HG02870 (cell line): ENCODE measurements at regions not wholly inside any gene's neighbourhood (a gene's known extent, or its start where the extent isn't known, plus 50 kb on each side); places are given as distances from the start of the nearest gene placed in this dataset.
"Not testable (repeated sequence)": the region's sequence is repeated elsewhere in the genome, so short reads cannot be mapped to it uniquely, and the experiment has no call there.

ENCODE experiments used
- ATAC-seq: cut with Tn5 transposase; IDR thresholded peaks from one replicate; pipeline ENCODE4 v1.9.1; 2021; ENCODE audit warnings: mild to moderate bottlenecking, moderate library complexity; ENCODE audit not compliant: unreplicated experiment

DNA sequence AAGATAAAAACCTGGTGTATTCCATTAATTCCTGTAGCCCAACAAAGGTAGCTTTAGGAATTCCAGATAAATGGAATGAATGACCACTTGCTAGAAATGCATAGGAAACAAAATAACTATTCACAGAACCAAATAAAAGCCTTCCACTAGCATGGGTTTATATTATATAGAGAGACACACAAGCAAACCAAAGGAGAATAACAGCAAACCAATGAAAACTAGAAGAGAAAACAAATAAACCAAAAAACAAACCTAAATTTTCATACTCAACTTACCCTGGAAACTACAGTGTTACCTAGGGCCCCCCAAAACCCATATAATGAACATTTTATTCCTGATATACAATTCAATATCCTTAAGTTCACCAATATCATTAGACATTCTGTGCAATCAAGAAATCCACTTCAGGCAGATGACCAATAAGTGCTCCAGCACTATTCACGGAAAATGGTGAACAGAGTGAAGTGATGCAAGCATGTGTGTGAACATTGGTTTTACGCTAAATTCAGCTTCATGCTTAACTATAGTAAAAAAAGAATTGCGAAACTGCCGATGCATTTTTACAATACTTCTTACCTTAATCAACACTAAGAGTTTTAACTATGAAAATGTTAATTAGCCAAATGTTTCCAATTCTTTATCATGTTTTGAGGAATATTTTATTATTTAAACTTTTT lies 1108.4 kb upstream of the TMEM132C start:
- no peak for ATAC-seq

DNA sequence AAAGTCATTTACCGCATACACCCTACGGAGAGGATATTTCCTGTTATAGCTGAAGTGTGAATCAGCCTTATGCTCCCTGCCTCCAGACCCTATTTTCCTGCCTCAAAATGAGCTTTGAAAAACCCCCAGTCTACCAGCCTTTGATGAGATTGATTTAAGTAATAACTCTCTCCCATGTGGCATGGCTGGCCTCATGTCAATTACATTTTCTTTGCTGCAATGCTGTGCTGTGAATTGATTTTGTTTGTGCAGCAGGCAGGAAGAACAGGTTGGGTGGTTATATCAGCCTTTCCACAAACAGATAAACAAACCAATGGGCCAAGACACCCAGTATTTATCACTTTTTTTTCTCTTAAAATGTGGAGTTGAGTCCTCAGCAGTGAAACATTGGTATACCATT lies 1105.5 kb upstream of the TMEM132C start:
- no peak for ATAC-seq

DNA sequence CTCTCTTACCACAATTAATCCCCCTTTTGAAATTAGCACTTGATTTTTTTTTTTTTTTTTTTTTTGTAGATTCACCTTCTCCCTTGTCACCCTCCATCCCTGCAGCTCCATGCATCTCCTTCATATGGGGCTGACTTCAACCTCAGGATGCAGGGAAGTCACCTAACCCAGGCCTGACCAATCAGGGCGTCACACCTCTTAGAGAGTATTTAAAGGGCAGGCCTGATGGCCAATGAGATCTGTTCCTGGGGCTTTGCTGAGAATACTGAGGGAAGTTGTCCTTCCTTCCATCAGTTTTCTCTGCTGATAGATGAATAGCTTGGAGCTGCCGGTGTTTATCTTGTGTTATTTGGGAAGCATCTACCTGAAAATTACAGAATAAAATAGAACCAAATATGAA lies 1104.7 kb upstream of the TMEM132C start:
- no peak for ATAC-seq

DNA sequence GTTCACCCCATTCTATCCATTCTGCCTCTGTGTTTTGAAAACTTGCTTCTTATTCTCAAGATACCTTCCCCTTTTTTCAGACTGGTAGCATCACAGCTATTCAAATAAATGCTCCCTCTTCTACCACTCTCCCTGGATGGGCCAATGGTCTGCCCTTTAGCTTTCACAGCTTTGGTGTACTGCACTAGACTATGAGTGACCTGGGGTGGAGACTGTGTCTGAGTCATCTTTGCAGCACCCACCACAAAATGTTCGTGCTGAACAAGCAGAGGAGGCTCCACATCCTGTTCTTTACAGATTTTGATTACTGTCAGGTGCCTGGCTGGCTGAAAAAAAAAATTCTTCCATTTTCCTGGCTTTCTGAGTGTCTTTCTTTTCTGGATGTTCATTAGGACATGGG lies 1104.1 kb upstream of the TMEM132C start:
- ATAC-seq, result peak; percentile 45

DNA sequence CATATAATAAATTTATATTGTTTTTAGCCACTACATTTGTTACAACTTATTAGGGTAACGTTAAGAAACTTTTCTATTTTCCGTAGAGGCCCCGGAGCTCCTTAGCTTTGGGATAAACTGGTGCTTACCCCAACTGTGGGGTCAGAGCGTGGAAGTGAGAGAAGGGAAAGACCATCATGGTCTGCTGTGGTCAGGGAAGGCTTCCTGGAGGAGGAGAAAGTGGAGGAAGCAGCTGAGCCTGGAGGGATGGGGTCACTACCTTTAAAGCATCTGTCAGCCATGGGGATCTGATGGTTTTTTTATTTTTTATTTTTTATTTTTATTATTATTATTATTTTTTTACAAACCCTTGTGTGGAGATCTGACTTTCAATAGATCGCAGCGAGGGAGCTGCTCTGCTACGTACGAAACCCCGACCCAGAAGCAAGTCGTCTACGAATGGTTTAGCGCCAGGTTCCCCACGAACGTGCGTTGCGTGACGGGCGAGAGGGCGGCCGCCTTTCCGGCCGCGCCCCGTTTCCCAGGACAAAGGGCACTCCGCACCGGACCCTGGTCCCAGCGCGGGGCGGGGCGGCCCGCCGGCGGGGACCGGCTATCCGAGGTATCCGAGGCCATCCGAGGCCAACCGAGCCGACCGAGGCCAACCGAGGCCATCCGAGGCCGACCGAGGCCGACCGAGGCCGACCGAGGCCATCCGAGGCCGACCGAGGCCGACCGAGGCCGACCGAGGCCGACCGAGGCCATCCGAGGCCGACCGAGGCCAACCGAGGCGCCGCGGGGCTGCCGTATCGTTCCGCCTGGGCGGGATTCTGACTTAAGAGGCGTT lies 1101.2 kb upstream of the TMEM132C start:
- ATAC-seq, result no peak

DNA sequence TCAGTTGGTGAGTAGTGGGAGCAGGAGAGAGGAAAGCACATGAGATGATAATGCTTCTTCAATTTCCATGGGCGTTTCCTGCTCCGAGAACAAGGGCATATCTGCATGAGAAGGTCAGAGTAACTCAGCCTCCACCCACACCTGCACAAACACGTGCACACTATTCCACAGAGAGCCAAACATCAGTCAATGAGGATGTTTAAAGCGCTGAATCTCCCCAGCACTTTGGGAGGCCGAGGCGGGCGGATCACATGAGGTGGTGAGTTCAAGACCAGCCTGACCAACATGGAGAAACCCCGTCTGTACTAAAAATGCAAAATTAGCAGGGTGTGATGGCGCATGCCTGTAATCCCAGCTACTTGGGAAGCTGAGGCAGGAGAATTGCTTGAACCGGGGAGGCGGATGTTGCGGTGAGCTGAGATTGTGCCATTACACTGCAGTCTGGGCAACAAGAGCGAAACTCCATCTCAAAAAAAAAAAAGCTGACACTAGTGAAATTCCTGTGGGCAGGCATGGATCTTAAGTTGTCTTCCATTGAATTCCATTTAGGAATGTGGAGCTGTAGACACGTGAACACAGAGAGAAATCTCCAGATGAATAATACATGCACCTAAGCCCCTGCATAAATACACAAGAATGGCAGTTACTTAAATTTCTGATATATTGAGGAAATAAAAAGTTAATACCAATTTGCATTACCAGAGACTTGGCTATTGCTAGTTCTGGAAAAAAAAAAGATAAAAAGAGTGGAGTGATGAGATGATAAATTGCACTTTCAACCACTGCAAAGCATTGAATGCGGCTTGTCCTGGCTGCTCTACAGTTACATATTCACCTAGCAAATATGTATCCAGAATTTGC lies 1097.4 kb upstream of the TMEM132C start:
- no peak for ATAC-seq

DNA sequence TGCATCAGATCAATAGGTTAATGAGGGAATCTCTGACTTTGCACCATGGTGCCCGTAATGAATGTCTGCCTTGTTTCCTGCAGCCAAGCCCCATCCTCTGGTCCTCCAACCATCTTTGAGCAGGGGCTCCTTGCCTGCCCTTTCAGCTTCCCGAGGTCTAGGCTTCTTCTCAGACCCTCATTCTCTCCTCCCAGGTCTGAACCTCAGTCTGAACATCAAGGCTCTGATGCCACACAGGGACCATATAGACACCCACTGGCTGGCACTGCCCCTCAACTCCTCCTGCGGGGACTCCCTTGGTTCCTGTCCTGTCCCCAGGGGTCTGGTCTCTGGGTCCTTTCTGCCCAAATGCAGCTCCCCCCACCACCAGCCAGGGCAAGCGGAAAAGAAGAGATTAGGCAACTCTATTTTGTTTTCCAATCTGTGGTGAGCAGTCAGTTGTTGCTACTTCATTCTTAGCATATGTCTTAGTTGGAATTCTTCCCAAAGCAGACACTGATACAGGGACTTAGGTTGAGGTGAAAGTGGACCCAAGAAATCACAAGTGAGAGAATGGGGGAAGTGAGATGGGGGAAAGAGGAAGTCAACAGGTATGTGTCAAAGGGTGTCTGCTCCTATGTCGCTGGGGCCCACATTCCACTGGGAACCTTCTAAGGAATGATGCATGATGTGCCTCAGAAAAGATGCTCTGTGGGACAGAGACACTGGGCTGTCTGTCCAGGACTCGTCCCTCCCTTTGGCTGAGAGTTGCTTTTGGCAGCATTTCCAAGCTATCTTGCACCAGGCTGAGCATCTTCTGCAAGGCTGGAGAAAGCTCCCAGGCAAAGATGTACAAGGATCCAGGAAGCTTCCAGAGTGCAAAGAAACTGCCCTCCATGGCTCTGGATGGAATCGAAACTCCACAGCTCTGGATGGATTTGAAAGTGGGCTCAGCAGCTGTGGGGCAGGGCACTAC lies 1096.5 kb upstream of the TMEM132C start:
- no peak for ATAC-seq

DNA sequence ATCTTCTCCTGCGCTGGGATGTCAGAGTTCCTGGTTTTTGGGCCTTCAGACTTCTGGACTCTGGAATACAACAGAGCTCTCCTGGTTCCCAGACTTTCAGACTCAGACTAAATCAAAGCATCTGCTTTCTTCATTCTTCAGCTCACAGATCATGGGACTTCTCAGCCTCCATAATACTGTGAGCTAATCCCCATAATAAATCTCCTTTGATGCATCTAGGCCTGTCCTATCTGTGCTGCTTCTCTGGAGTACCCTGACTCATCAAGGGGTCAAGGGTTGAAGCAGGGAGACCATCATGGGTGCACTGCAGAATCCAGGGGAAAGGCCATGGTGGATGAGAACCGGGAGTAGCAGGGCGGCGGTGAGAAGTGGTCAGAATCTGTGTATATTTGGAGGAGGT lies 1094.1 kb upstream of the TMEM132C start:
- no peak for ATAC-seq

DNA sequence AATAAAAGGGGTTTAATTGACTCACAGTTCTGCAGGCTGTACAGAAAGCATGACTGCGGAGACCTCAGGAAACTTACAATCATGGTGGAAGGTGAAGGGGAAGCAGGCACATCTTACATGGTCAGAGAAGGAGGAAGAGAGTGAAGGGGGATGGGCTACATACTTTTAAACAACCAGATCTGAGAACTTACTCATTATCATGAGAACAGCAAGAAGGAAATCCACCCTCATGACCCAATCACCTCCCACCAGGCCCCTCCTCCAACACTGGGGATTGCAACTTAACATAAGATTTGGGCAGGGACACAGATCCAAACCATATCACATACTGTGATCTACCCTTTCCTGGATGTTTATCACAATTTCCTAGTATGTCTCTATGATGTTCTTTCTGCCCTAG lies 1093.0 kb upstream of the TMEM132C start:
- ATAC-seq, result not testable (repeated sequence)

DNA sequence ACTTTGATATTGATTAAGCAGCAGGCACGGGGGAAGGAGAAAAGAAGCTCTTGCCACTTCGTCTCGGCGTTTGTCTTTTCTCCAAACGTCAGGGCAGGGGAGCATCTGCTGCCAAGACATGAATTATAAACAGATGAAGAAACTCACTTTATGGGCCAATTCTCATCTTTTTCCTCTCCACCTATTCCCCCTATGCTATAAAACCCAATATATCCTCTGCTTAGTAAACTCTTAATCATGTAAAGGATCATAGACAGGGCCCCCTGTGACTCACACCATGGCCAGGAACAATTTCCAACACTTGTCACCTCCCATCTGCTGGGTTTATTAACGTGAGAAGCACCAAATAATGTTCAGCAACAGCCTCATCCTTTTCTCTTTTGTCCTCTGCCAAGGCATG lies 1092.1 kb upstream of the TMEM132C start:
- ATAC-seq, result no peak

DNA sequence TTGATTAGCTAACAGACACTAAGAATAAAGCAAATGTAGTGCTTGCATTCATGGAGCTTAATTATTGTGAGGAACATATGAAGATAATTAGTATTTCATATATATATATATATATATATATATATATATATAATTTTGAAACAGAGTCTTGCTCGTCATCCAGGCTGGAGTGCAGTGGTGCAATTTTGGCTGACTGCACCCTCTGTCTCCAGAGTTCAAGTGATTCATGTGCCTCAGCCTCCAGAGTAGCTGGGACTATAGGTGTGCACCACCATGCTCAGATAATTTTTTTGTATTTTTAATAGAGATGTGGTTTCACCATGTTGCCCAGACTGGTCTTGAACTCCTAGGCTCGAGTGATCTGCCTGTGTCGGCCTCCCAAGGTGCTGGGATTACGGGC lies 1091.6 kb upstream of the TMEM132C start:
- ATAC-seq, result no peak

DNA sequence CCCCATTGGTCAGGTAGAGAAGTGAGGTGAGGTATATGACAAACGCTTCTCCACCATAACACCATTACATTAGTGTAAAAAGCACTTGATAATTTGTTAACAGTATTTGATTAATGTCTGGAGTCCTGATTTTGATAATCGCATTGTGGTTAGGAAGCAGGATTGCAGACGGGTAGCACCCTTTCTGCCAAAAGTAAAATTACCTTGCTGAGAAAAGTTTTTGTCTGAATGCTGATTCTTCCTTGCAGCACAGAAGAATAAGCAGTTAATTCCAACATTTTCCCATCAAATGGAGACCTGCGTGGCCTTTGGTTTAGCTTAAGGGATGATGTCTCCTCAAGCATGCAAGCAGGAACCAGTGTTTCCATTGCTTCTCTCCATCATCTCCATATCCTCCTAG lies 1090.2 kb upstream of the TMEM132C start:
- no peak for ATAC-seq

DNA sequence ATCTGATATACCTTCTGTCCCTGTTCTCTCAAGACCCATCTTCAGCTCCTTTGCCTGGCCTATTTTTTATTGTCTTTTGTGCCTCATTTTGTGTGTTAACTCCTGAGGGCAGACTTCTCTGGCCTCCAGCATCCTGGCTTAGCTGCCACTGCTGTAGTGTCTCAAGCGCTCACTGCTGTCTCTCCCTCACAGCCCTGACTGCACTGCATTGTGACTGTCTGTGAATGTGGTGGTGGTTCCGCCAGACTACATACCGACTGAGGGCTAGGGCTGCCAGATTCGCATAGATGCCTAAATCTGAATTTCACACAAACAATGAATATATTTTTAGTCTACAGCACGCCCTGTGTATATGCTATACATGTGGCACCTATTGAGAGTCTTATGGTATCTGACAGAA lies 1088.9 kb upstream of the TMEM132C start:
- ATAC-seq, result no peak

DNA sequence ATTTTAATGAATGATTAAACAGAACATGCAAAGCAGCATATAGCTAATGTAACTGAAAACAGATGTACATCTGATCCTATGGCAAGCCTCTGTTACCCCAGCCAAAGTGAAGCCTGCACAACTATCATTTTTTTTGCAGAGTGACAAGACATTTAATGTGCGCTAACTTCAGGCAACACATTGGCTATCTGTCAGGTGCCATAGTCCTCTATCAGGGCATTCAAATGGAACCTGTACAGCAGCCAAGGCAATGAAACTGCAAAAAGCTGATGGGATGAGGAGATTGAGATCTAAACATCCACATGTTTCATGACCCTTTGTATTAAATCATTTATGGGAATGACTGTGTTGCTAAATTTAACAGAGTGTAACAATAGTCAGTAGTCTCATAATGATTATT lies 1088.5 kb upstream of the TMEM132C start:
- ATAC-seq, result no peak

DNA sequence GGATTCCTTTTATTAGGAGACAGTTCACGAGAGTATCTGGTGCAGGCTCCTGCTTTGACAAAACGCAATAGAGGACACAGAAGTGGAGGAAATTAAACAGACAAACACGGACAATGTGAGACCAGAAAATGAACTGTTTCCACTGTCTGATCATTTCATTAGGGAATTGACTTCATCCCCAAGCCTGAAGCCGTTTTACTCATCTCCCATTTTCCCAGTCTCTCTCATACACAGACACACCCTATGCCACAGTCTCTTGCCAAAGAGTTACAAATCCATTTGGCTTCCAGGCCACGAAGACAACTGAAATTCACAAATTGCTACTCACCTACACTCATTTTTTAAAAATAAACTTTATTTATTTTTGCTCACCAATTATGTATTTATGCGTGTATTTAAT lies 1087.8 kb upstream of the TMEM132C start:
- ATAC-seq, result no peak

DNA sequence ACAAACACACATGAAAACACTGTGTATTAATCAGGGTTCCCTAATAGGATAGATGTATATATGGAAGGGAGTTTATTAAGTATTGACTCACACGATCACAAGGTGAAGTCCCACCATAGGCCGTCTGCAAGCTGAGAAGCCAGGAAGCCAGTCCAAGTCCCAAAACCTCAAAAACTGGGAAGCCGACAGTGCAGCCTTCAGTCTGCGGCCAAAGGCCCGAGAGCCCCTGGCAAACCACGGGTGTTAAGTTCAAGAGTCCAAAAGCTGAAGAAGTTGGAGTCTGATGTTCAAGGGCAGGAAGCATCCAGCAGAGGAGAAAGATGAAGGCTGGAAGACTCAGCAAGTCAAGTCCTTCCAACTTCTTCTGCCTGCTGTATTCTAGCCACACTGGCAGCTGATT lies 1085.0 kb upstream of the TMEM132C start:
- no peak for ATAC-seq

DNA sequence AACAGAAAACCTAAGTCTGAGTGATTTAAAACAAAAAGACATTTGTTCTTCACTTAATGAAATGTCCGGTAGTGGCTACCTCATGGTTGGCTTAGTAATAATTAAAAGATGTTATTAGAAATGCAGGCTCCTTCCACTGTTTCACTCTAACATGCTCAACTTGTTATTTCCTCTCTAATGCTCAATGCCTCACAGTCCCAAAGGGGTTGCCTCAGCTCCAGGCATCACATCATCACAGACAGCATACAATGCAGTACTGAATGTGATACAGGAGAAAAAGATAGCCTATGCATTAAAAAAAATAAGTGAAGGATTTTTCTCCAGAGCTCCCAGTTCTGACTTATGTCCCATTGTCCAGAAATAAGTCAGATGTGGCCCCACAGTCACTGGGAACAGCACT lies 1077.0 kb upstream of the TMEM132C start:
- ATAC-seq, result no peak

DNA sequence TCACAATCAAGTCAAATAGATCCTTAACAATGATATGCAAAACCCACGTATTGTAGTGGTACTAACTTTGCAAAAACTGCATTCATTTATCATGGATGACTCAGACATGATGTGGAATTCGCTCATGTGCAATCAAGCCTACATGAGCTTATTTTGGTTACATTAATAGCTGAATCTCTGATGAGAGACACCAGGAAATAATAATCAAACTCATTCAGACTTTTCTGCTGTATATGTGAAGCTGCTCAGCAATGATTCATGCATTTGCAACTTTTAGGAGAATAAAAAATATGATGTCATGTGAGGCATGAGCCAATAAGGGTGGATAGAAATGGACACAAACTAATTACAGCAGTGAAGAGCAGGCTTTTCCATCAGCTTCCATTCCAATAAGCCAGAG lies 1075.8 kb upstream of the TMEM132C start:
- no peak for ATAC-seq

DNA sequence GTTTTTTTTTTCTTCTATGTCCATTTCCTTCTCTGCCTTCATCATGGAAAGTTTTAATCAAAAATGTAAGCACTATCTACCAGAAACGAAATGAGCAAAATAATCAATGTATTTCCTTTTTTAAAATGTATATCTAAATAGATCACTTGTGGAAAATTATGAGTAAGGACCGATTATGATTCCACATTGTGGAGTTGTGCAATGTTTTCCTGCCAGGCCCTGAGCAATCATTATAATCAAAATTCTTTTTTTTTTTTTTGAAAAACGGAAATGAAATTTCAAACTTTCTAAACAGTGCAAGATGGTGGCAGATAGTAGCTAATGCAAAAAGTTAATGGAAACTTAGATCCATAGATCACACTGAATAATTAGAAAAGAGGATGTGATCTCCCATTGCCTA lies 1074.6 kb upstream of the TMEM132C start:
- no peak for ATAC-seq

DNA sequence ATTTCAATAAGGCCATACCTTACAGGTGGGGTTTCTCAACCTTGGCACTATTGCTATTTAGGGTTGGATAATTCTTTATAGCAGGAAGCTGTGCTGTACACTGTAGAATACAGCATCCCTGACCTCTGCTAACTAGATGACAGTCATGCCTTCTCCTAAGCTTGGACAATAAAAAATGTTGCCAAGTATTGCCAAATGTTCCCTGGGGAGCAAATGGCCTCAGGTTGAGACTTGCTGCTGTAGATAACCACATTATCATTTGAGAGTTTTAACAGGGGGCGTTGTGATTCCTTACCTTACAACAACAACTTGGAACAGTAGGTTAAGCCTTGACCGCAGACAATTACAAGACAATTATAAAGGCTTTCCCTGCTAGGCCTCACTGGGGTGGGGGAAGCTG lies 1073.6 kb upstream of the TMEM132C start:
- ATAC-seq, result no peak

DNA sequence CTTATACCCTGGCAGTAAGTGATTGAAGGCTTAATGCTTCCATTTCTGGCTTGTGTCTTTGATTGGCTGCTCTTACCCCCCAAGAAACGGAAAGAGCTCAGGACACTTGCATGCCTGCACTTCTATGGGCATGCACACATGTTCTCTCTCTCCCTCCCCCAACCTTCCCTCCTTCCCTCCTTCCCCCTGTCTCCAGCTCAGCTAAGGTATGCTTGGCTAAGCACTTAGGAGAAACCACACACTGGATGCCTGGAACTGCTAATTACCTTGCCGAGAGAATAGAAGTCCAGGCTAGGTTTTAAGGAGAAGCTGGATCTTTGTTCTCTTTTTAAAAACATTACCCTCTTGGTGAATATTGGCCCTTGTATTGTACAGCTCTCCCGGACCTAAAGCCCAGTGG lies 1072.8 kb upstream of the TMEM132C start:
- no peak for ATAC-seq
